ENCODE measurements at regions not wholly inside any gene's neighbourhood (a gene's known extent, or its start where the extent isn't known, plus 50 kb on each side); places are given as distances from the start of the nearest gene placed in this dataset.

DNA sequence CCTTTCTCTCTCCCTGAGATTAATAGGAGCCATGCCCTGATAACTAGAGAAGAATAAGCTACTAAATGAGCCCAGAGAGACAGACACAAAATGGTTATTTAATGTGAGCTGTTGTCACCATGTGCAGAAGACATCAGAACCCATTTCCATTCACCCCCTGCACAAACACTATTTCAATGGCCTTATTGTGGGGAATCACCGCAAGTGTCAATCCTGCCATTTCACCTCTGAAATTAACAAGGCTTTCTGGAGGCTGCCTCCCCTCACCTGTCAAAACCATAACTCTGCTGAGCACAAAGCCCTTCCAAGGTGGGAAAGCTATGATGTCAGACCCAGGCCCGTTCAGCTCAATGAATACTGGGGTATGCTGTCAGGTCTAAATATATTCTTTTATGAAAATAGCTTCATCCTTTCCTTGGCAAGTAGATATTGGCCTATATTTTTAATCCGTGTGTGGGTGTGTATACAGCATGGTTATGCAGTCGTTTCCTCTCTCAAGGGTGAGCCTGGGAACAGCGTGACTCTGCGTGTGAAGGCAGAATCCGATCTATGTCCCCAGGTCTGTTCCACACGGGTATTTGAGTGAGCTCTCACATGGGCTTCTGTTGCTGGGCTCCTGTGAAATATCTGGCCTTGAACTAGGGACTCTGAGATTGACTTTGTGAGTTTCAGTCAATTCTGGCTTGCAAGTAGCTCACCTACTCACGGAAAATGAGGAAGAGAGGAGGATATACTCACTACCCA lies 266.3 kb downstream of the FBXW7 start:
- TF ChIP-seq NFIC (IDR thresholded peaks at IDR 0.05) (no peak), TEAD4 (IDR thresholded peaks at IDR 0.05) (no peak), RAD21 (IDR thresholded peaks at IDR 0.05; ENCODE audit: low read depth) (no peak), TAF1 (IDR thresholded peaks at IDR 0.05; ENCODE audit: low read depth) (no peak), EP300 (IDR thresholded peaks at IDR 0.05; ENCODE audit: borderline replicate concordance) (no peak), CEBPB (IDR thresholded peaks at IDR 0.05) (no peak), ZBTB7A (IDR thresholded peaks at IDR 0.05; ENCODE audit: low read depth) (no peak), TCF12 (IDR thresholded peaks at IDR 0.05; ENCODE audit: low read depth) (no peak), FOXM1 (IDR thresholded peaks at IDR 0.05; ENCODE audit: borderline replicate concordance, low read depth) (no peak), EGR1 (IDR thresholded peaks at IDR 0.05) (no peak), YY1 (IDR thresholded peaks at IDR 0.05; ENCODE audit: low read depth) (no peak), CREB1 (IDR thresholded peaks at IDR 0.05; ENCODE audit: low read depth) (no peak)
- TF ChIP-seq, protein P1, sequence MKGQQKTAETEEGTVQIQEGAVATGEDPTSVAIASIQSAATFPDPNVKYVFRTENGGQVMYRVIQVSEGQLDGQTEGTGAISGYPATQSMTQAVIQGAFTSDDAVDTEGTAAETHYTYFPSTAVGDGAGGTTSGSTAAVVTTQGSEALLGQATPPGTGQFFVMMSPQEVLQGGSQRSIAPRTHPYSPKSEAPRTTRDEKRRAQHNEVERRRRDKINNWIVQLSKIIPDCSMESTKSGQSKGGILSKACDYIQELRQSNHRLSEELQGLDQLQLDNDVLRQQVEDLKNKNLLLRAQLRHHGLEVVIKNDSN (IDR thresholded peaks at IDR 0.05) = no peak
- TF ChIP-seq, protein P2, sequence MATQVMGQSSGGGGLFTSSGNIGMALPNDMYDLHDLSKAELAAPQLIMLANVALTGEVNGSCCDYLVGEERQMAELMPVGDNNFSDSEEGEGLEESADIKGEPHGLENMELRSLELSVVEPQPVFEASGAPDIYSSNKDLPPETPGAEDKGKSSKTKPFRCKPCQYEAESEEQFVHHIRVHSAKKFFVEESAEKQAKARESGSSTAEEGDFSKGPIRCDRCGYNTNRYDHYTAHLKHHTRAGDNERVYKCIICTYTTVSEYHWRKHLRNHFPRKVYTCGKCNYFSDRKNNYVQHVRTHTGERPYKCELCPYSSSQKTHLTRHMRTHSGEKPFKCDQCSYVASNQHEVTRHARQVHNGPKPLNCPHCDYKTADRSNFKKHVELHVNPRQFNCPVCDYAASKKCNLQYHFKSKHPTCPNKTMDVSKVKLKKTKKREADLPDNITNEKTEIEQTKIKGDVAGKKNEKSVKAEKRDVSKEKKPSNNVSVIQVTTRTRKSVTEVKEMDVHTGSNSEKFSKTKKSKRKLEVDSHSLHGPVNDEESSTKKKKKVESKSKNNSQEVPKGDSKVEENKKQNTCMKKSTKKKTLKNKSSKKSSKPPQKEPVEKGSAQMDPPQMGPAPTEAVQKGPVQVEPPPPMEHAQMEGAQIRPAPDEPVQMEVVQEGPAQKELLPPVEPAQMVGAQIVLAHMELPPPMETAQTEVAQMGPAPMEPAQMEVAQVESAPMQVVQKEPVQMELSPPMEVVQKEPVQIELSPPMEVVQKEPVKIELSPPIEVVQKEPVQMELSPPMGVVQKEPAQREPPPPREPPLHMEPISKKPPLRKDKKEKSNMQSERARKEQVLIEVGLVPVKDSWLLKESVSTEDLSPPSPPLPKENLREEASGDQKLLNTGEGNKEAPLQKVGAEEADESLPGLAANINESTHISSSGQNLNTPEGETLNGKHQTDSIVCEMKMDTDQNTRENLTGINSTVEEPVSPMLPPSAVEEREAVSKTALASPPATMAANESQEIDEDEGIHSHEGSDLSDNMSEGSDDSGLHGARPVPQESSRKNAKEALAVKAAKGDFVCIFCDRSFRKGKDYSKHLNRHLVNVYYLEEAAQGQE (IDR thresholded peaks at IDR 0.05; ENCODE audit: low read depth) = no peak
- TF ChIP-seq, protein P3, sequence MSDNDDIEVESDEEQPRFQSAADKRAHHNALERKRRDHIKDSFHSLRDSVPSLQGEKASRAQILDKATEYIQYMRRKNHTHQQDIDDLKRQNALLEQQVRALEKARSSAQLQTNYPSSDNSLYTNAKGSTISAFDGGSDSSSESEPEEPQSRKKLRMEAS (IDR thresholded peaks at IDR 0.05) = no peak

DNA sequence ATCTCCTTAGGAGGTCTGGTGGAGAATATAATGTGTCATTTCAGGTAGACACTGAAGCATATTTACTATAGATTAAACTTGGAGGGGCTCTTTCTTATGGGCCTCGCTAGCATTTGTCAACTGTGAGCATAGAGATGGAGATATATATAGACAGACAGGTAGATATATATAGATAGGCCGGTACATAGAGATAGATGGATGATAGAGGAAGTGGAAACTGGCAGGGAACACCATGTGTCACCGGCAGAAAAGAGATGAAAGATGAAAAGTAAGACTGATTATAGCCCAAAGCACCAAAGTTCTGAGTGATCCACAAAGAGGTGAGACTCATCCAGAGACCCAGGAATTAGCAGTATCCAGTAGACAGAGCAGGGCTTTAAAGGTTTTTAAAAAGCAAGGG lies 268.1 kb downstream of the FBXW7 start:
- TF ChIP-seq EP300 (IDR thresholded peaks at IDR 0.05; ENCODE audit: borderline replicate concordance) = no peak
- TF ChIP-seq TCF12 (IDR thresholded peaks at IDR 0.05; ENCODE audit: low read depth) = no peak
- no peak for TF ChIP-seq YY1 (IDR thresholded peaks at IDR 0.05; ENCODE audit: low read depth)
- no peak for TF ChIP-seq CEBPB (IDR thresholded peaks at IDR 0.05)
- no peak for TF ChIP-seq FOXM1 (IDR thresholded peaks at IDR 0.05; ENCODE audit: borderline replicate concordance, low read depth)
- no peak for TF ChIP-seq EGR1 (IDR thresholded peaks at IDR 0.05)
- no peak for TF ChIP-seq TEAD4 (IDR thresholded peaks at IDR 0.05)
- TF ChIP-seq CREB1 (IDR thresholded peaks at IDR 0.05; ENCODE audit: low read depth) = no peak
- no peak for TF ChIP-seq NFIC (IDR thresholded peaks at IDR 0.05)
- TF ChIP-seq, protein P3 (IDR thresholded peaks at IDR 0.05) = no peak
- TF ChIP-seq TAF1 (IDR thresholded peaks at IDR 0.05; ENCODE audit: low read depth) = no peak
- TF ChIP-seq RAD21 (IDR thresholded peaks at IDR 0.05; ENCODE audit: low read depth) = no peak
- no peak for TF ChIP-seq ZBTB7A (IDR thresholded peaks at IDR 0.05; ENCODE audit: low read depth)
- TF ChIP-seq, protein P1 (IDR thresholded peaks at IDR 0.05) = no peak

DNA sequence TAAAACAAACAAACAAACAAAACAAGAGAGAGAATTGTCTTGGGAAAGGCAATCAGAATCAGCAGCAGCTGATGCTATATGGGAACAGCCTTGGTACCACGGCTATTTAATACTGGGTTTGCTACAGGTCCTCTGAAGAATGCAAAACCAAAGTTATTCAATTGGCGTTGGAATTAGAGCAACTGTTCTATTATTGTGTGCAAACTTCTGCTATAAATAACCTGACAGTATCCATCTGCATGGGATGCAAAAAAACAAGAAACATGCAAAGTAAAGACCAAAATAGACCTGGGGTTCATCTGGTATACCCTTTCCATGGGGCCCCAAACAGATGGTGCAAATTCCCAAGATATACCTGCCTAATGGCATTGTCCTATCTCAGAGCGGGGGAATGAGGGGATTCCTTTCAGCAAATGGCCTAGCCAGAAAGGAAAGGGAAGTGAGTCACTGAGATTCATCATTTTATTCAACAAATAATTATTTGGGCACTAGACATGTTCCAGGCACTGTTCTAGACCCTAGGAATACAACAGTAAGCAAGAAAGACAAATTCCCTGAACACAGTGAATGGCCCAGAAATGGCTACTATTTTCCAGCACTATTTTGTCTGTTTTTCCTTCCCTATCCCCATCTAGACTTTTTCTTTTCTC lies 268.9 kb downstream of the FBXW7 start:
- no peak for TF ChIP-seq RAD21 (IDR thresholded peaks at IDR 0.05; ENCODE audit: low read depth)
- no peak for TF ChIP-seq YY1 (IDR thresholded peaks at IDR 0.05; ENCODE audit: low read depth)
- TF ChIP-seq, protein P3 (IDR thresholded peaks at IDR 0.05) = no peak
- TF ChIP-seq EP300 (IDR thresholded peaks at IDR 0.05; ENCODE audit: borderline replicate concordance) = no peak
- TF ChIP-seq CREB1 (IDR thresholded peaks at IDR 0.05; ENCODE audit: low read depth) = no peak
- no peak for TF ChIP-seq NFIC (IDR thresholded peaks at IDR 0.05)
- TF ChIP-seq TAF1 (IDR thresholded peaks at IDR 0.05; ENCODE audit: low read depth) = no peak
- TF ChIP-seq, protein P2 (IDR thresholded peaks at IDR 0.05; ENCODE audit: low read depth) = no peak

DNA sequence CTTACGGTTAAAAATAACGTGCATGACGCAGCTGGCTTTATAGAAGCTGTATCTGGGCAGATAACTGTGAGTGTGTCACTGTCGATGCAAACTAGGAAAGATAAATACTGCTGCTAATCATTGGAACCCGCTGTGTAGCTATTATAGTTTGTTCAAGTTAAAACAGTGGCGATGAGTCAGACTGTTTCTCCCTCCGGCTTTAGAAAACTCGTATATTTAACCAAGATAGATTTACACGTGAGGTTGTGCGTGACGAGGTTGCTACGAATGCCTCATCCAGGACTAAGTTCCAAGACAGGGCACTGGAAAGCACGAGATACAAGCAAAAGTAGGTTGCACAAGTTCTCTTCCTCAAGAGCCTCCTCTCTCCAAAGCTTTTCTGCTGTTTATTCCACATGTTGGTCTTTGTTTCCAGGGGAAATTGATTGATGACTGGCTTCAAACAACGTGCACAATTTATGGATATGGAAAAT lies 270.7 kb downstream of the FBXW7 start:
- TF ChIP-seq TEAD4 (IDR thresholded peaks at IDR 0.05) (no peak), TCF12 (IDR thresholded peaks at IDR 0.05; ENCODE audit: low read depth) (no peak), RAD21 (IDR thresholded peaks at IDR 0.05; ENCODE audit: low read depth) (no peak), CREB1 (IDR thresholded peaks at IDR 0.05; ENCODE audit: low read depth) (no peak)
- TF ChIP-seq, protein P1 (IDR thresholded peaks at IDR 0.05) = no peak

DNA sequence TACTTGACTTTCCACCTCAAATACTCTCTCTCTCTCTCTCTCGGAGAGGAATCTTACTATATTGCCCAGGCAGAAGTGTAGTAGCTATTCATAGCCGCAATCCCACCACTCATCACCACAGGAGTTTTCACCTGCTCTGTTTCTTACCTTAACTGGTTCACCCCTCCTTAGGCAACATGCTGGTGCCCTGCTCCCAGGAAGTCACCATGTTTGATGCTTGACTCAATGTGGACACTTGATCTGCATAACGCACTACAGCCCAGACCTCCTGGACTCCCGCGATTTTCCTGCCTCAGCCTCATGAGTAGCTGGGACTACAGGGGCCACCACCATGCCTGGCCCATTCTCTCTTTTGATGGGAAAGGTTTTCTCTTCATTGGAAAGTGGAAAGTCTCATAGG lies 271.8 kb downstream of the FBXW7 start:
- TF ChIP-seq FOXM1 (IDR thresholded peaks at IDR 0.05; ENCODE audit: borderline replicate concordance, low read depth) (no peak), RAD21 (IDR thresholded peaks at IDR 0.05; ENCODE audit: low read depth) (no peak), YY1 (IDR thresholded peaks at IDR 0.05; ENCODE audit: low read depth) (no peak), TCF12 (IDR thresholded peaks at IDR 0.05; ENCODE audit: low read depth) (no peak), CEBPB (IDR thresholded peaks at IDR 0.05) (no peak), NFIC (IDR thresholded peaks at IDR 0.05) (no peak), EP300 (IDR thresholded peaks at IDR 0.05; ENCODE audit: borderline replicate concordance) (no peak)
- TF ChIP-seq, protein P3 (IDR thresholded peaks at IDR 0.05) = no peak
